Prostate gland (tissue), 2 donors: ENCODE measurements at regions not wholly inside any gene's neighbourhood (a gene's known extent, or its start where the extent isn't known, plus 50 kb on each side); places are given as distances from the start of the nearest gene placed in this dataset.

ENCODE experiments used
- CTCF ChIP-seq, 4 experiments: fragments of 200-600 bp in 2 of 4; fragments of 450-650 bp in 2 of 4; sonication (generic) in 2 of 4; IDR thresholded peaks; 1 replicate in 3 of 4; 2 replicates in 1 of 4; pipeline ENCODE4 v1.5.1; 2016 to 2019; ENCODE audit warnings: antibody characterized with exemption in 4 of 4, mild to moderate bottlenecking in 2 of 4, moderate library complexity in 2 of 4
- POLR2A ChIP-seq: fragments of 450-650 bp; IDR thresholded peaks from one replicate; pipeline ENCODE4 v1.6.1; 2016; ENCODE audit warnings: antibody characterized with exemption, mild to moderate bottlenecking
- POLR2AphosphoS5 ChIP-seq: sonication (generic); formaldehyde crosslinking; IDR thresholded peaks from one replicate; pipeline ENCODE4 v1.6.1; 2017; ENCODE audit warnings: antibody characterized with exemption

GRCh38 chr2:402206-402605, 114.3 kb upstream of the ALKAL2 start:
- TF ChIP-seq POLR2A (no peak), POLR2AphosphoS5 (no peak), CTCF (IDR thresholded peaks at IDR 0.05) (no peak)
